Neuronal stem cell (in vitro differentiated cells): ENCODE measurements at regions not wholly inside any gene's neighbourhood (a gene's known extent, or its start where the extent isn't known, plus 50 kb on each side); places are given as distances from the start of the nearest gene placed in this dataset.

ENCODE experiments used
- DNase-seq: peaks from one replicate; pipeline ENCODE4 v3.0.0-alpha.2; 2013; ENCODE audit warnings: low spot score
- H2AFZ ChIP-seq: one replicate; pipeline ENCODE4 v1.6.1; 2013; ENCODE audit warnings: mild to moderate bottlenecking, low read length, inconsistent platforms
- H2AK5ac ChIP-seq: 2 replicates; pipeline ENCODE4 v1.6.1; 2013; ENCODE audit warnings: low read depth, mild to moderate bottlenecking, inconsistent platforms, low read length, moderate library complexity, mixed read lengths
- H2BK120ac ChIP-seq: 2 replicates; pipeline ENCODE4 v1.6.1; 2013; ENCODE audit warnings: low read depth, mild to moderate bottlenecking, inconsistent platforms, low read length, moderate library complexity, mixed read lengths
- H2BK12ac ChIP-seq: one replicate; pipeline ENCODE4 v1.6.1; 2013; ENCODE audit warnings: low read length, inconsistent platforms
- H2BK15ac ChIP-seq: 2 replicates; pipeline ENCODE4 v1.6.1; 2013; ENCODE audit warnings: mild to moderate bottlenecking, low read length, inconsistent platforms, mixed read lengths
- H2BK5ac ChIP-seq: one replicate; pipeline ENCODE4 v1.6.1; 2013; ENCODE audit warnings: inconsistent platforms, mild to moderate bottlenecking, low read length, moderate library complexity
- H3K14ac ChIP-seq: one replicate; pipeline ENCODE4 v1.6.1; 2013; ENCODE audit warnings: low read length, inconsistent platforms
- H3K18ac ChIP-seq: 2 replicates; pipeline ENCODE4 v1.6.1; 2013; ENCODE audit warnings: low read length, inconsistent platforms
- H3K23ac ChIP-seq: 2 replicates; pipeline ENCODE4 v1.6.1; 2013; ENCODE audit warnings: low read depth, mild to moderate bottlenecking, mixed read lengths, low read length, inconsistent platforms; ENCODE audit not compliant: poor library complexity
- H3K27ac ChIP-seq: replicated peaks from 3 replicates; pipeline ENCODE4 v1.5.1; 2013; ENCODE audit warnings: low read length, inconsistent platforms
- H3K27me3 ChIP-seq, 3 experiments: 2 replicates each; pipeline ENCODE4 v1.6.1; 2013; ENCODE audit warnings: low read length in 3 of 3, mild to moderate bottlenecking in 2 of 3, inconsistent platforms in 1 of 3, low read depth in 1 of 3, mixed read lengths in 1 of 3, moderate library complexity in 1 of 3; ENCODE audit not compliant: control insufficient read depth in 3 of 3, insufficient read depth in 3 of 3
- H3K36me3 ChIP-seq, 2 donors: replicated peaks in 1 of 2; 2 replicates each; pipeline ENCODE4 v1.6.1; 2013; ENCODE audit warnings: low read length in 2 of 2; ENCODE audit not compliant: control insufficient read depth in 2 of 2, insufficient read depth in 2 of 2
- H3K4ac ChIP-seq: 2 replicates; pipeline ENCODE4 v1.6.1; 2013; ENCODE audit warnings: inconsistent platforms, mild to moderate bottlenecking, low read length, moderate library complexity
- H3K4me1 ChIP-seq, 2 donors: 1 replicate in 1 of 2; 2 replicates in 1 of 2; pipeline ENCODE4 v1.6.1; 2013; ENCODE audit warnings: low read length in 2 of 2, low read depth in 1 of 2; ENCODE audit not compliant: control insufficient read depth in 2 of 2, insufficient read depth in 1 of 2
- H3K4me2 ChIP-seq: one replicate; pipeline ENCODE4 v1.6.1; 2013; ENCODE audit warnings: mild to moderate bottlenecking, low read length, inconsistent platforms; ENCODE audit not compliant: insufficient read depth, poor library complexity, severe bottlenecking
- H3K4me3 ChIP-seq, 2 donors: 2 replicates each; pipeline ENCODE4 v1.5.1; 2013; ENCODE audit warnings: low read length in 2 of 2, mild to moderate bottlenecking in 2 of 2, inconsistent platforms in 1 of 2, moderate library complexity in 1 of 2
- H3K79me1 ChIP-seq: one replicate; pipeline ENCODE4 v1.6.1; 2013; ENCODE audit warnings: low read depth, mild to moderate bottlenecking, inconsistent platforms, low read length, moderate library complexity
- H3K9ac ChIP-seq: one replicate; pipeline ENCODE4 v1.6.1; 2013; ENCODE audit warnings: mild to moderate bottlenecking, low read depth, low read length, inconsistent platforms; ENCODE audit not compliant: poor library complexity
- H3K9me3 ChIP-seq, 2 donors: replicated peaks in 1 of 2; 2 replicates each; pipeline versions ENCODE3 to v1.6.1; 2013; ENCODE audit warnings: low read length in 2 of 2, mild to moderate bottlenecking in 2 of 2, inconsistent platforms in 1 of 2, low read depth in 1 of 2, mixed read lengths in 1 of 2, moderate library complexity in 1 of 2; ENCODE audit not compliant: control insufficient read depth in 2 of 2, insufficient read depth in 1 of 2
- H4K8ac ChIP-seq: one replicate; pipeline ENCODE4 v1.6.1; 2013; ENCODE audit warnings: low read depth, mild to moderate bottlenecking, inconsistent platforms, low read length, moderate library complexity
- H4K91ac ChIP-seq: one replicate; pipeline ENCODE4 v1.6.1; 2013; ENCODE audit warnings: low read length, low read depth, mild to moderate bottlenecking, inconsistent platforms; ENCODE audit not compliant: poor library complexity
- WGBS, 2 donors: extraction: QIAGEN DNeasy Blood & Tissue Kit; methylation state at CpG; one replicate each; pipeline ENCODE4 v1.1.7; 2013; ENCODE audit warnings: missing lambda C conversion rate in 2 of 2, mixed read lengths in 1 of 2; ENCODE audit not compliant: insufficient read length in 2 of 2, insufficient replicate concordance in 1 of 2; ENCODE audit errors: extremely low coverage in 2 of 2; 5-methylcytosine and 5-hydroxymethylcytosine counted together

DNA sequence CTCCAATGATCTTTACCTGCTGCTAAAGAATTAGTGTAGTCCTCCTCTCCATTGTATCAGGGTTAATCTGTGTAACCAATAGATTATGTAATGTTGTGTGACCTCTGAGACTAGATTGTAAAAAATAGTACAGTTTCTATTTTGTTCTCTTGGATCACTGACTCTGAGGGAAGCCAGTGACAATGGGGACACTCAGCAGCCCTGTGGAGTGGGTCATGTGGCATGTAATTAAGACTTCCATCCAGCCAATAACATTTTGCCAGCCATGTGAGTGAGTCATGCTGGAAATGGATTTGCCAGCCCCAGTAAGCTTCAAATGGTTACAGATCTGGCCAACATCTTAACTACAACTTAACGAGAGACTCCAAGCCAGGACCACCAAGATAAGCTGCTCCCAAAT, 332.3 kb downstream of the PTTG2 start:
- Histone ChIP-seq H3K9ac (no peak overlapping the region), H3K18ac (no peak overlapping the region), H2BK15ac (no peak overlapping the region), H2AFZ (no peak overlapping the region), H3K14ac (no peak overlapping the region), H3K27me3 (no peaks in the 10 kb centered on the region), H3K79me1 (no peaks in the 10 kb centered on the region), H2BK5ac (no peak overlapping the region), H3K27ac (no peak overlapping the region), H2BK120ac (no peak overlapping the region), H2BK12ac (no peak overlapping the region), H3K23ac (no peak overlapping the region), H3K4ac (no peak overlapping the region), H3K4me3 (no peak overlapping the region), H3K4me1 (peaks cover 1 to 6% of the 10 kb centered on the region in 2 donors), H2AK5ac (no peak overlapping the region), H3K9me3 (peaks cover 6 to 10% of the 10 kb centered on the region in 2 donors), H4K8ac (no peak overlapping the region), H4K91ac (no peak overlapping the region), H3K36me3 (no peaks in the 10 kb centered on the region), H3K4me2 (no peak overlapping the region)
- DNase-seq, result no peak
- WGBS, 2 donors, result no CpG with 5 or more reads among the region's 1 CpG

DNA sequence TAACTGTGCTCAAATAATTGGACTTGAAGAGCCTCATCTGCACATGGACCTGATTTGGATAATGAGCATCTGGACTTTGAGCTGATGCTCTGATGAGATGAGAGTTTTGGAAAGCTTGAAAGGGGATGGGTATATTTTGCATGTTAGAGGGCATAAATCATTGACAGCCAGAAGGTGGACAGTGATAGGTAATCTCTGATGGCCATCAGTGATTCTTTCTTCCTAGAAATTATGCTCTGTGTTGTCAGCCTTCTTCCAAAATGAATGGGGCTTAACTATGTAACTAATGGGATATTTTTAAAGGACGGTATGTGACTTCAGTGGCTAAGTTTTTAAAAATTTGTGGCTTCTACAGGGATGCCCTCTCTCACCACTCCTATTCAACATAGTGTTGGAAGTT, 334.0 kb downstream of the PTTG2 start:
- Histone ChIP-seq H3K14ac (no peak overlapping the region), H2AK5ac (no peak overlapping the region), H2BK15ac (no peak overlapping the region), H3K4me1 (no peaks in the 10 kb centered on the region), H4K91ac (no peak overlapping the region), H3K36me3 (no peaks in the 10 kb centered on the region), H2BK12ac (no peak overlapping the region), H3K79me1 (no peaks in the 10 kb centered on the region), H3K18ac (no peak overlapping the region), H3K27ac (no peak overlapping the region), H3K4me2 (no peak overlapping the region), H2BK120ac (no peak overlapping the region), H2AFZ (no peak overlapping the region), H3K27me3 (no peaks in the 10 kb centered on the region), H2BK5ac (no peak overlapping the region), H3K9ac (no peak overlapping the region), H3K4ac (no peak overlapping the region), H4K8ac (no peak overlapping the region), H3K9me3 (peaks cover 12 to 20% of the 10 kb centered on the region in 2 donors), H3K4me3 (no peak overlapping the region), H3K23ac (no peak overlapping the region)
- no CpG with 5 or more reads among the region's 1 CpG for WGBS, 2 donors
- DNase-seq, result no peak

- DNase-seq, result no peak
- H3K4me1 ChIP-seq, result no peaks in the 10 kb centered on the region
- H3K9me3 ChIP-seq, result peaks cover 12 to 26% of the 10 kb centered on the region in 2 donors
- no peak overlapping the region for H2AK5ac ChIP-seq
- no peak overlapping the region for H3K9ac ChIP-seq
- H3K36me3 ChIP-seq, result no peaks in the 10 kb centered on the region
- WGBS, 2 donors, result no CpG with 5 or more reads among the region's 3 CpGs
- no peak overlapping the region for H3K23ac ChIP-seq
- no peak overlapping the region for H2AFZ ChIP-seq
- H3K4ac ChIP-seq, result no peak overlapping the region
- no peak overlapping the region for H4K8ac ChIP-seq
- no peaks in the 10 kb centered on the region for H3K79me1 ChIP-seq
- no peak overlapping the region for H3K4me2 ChIP-seq
- H2BK15ac ChIP-seq, result no peak overlapping the region
- H2BK12ac ChIP-seq, result no peak overlapping the region
- H3K18ac ChIP-seq, result no peak overlapping the region
- no peak overlapping the region for H2BK5ac ChIP-seq
- H3K14ac ChIP-seq, result no peak overlapping the region
- H3K4me3 ChIP-seq, result no peak overlapping the region
- H4K91ac ChIP-seq, result no peak overlapping the region
- H3K27me3 ChIP-seq, result no peaks in the 10 kb centered on the region
- H3K27ac ChIP-seq, result no peak overlapping the region
- no peak overlapping the region for H2BK120ac ChIP-seq
These were observed 336.9 kb downstream of the PTTG2 start for GRCh38 chr4:38297061-38297460.

DNA sequence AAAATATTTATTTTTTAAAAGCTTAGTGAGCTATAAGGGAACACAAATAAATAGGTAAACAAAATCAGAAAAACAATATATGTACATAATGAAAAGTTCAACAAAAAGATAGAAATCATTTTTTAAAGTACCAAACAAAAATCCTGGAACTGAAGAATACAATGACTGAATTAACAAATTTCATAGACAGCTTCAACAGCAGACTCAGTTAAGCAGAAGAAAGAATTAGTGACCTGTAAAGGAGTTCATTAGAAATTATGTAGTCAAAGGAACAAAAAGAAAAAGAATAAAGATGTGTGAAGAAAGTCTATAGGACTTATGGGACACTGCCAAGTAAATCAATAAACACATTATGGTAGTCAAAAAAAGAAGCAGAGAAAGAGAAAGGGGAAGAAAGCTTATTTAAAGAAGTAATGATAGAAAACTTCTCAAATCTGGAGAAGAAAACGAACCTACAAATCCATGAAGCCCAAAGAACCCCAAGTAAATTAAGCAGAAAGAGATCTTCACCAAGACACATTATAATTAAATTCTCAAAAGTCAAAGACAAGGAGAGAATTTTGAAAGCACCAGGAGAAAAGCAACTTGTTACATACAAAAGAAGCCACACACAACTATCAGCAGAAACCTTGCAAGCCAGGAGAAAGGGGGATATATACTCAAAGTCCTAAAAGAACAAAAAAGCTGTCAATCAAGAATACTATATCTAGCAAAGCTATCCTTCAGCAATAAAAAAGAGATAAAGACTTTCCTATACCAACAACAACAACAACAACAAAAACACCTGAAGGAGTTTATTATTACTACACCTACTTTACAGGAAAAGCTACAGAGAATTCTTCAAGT, 338.9 kb downstream of the PTTG2 start:
- Histone ChIP-seq H3K79me1 (no peaks in the 10 kb centered on the region), H3K23ac (no peak overlapping the region), H2BK12ac (no peak overlapping the region), H4K8ac (no peak overlapping the region), H3K4me3 (no peak overlapping the region), H2BK5ac (no peak overlapping the region), H3K18ac (no peak overlapping the region), H2BK15ac (no peak overlapping the region), H3K9me3 (peaks cover 16 to 30% of the 10 kb centered on the region in 2 donors), H2AFZ (no peak overlapping the region), H3K27ac (no peak overlapping the region), H2AK5ac (no peak overlapping the region), H3K4me2 (no peak overlapping the region), H3K4ac (no peak overlapping the region), H4K91ac (no peak overlapping the region), H2BK120ac (no peak overlapping the region), H3K4me1 (no peaks in the 10 kb centered on the region), H3K27me3 (no peaks in the 10 kb centered on the region), H3K9ac (no peak overlapping the region), H3K36me3 (no peaks in the 10 kb centered on the region), H3K14ac (no peak overlapping the region)
- DNase-seq, result no peak
- no CpG with 5 or more reads among the region's 1 CpG for WGBS, 2 donors
